H1 (cell line): ENCODE measurements at regions not wholly inside any gene's neighbourhood (a gene's known extent, or its start where the extent isn't known, plus 50 kb on each side); places are given as distances from the start of the nearest gene placed in this dataset.

Experiments used
- BACH1 ChIP-seq: IDR thresholded peaks from 2 replicates; pipeline ENCODE4 v1.6.1; 2012; ENCODE audit warnings: low read length, improper control_type of control experiment
- CBX5 ChIP-seq: fragments of 300-800, 300-1000 bp; sonication (generic); IDR thresholded peaks from 2 replicates; pipeline ENCODE4 v1.7.1; 2016; ENCODE audit warnings: antibody characterized with exemption, low read length, low read depth
- TF ChIP-seq, protein P1 (sequence below): IDR thresholded peaks from 2 replicates; pipeline ENCODE4 v1.6.1; 2012; ENCODE audit warnings: inconsistent platforms

DNA sequence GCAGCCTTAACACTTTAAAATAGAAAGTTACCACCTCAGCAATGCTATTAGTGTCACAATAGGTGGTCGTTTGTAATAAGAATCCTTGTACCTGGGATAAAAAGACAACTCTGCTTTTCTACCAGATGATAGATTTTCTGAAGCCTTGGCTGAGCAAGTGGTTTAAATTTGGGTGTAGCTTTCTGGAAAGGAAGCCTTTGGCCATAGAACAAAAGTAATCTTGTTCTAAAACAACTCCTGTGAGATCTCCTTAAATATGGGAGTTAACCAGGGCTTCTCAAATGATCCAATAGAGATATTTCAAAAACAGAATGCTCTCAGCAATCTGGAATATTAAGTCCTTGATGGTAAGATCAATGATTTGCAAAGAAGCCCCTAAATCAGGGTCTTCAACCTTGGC is 261.6 kb downstream of the ZNF516 start (continued):
- TF ChIP-seq, protein P1, sequence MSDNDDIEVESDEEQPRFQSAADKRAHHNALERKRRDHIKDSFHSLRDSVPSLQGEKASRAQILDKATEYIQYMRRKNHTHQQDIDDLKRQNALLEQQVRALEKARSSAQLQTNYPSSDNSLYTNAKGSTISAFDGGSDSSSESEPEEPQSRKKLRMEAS: no peak
- TF ChIP-seq BACH1: no peak
- TF ChIP-seq CBX5: no peak
